Right ventricle myocardium inferior (tissue), 1 donor: ENCODE measurements at regions not wholly inside any gene's neighbourhood (a gene's known extent, or its start where the extent isn't known, plus 50 kb on each side); places are given as distances from the start of the nearest gene placed in this dataset.

Experiments used
- ATAC-seq: fragments of 200-7000 bp; cut with Tn5 transposase; one replicate; pipeline ENCODE4 v1.9.1; 2020; ENCODE audit warnings: mild to moderate bottlenecking, moderate library complexity
- DNase-seq: peaks from one replicate; pipeline ENCODE4 v3.0.0; 2021; ENCODE audit errors: missing footprints
- intact Hi-C: fragments of 100-400 bp; cut with DNase I; formaldehyde crosslinking; loops from one replicate; pipeline ENCODE4 v1.11.0; 2022
- donor health status: DM: no; HTN: yes; CAD: no; lungs with severe emphysema.

DNA sequence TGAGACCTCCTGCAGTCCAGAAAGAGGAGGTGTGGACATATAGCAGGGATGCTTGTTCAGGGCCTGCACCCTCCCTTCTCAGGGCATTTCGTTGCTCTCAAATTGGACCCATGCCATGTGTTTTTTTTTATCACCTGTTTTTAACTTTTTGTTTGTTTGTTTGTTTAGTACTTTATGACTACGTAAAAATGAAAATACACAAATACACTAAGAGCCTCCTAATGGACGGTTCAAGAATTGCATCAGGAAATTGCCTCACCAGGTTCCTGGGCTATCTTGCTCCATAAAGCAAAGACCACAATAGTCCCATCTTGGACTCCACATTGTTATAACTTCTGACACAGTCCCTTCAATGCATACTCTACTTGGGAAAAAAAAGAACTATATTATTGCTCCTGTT, 1685.9 kb upstream of the TENM3 start:
- no peak for DNase-seq
- ATAC-seq: no peak
- intact Hi-C loops: no loop called here

DNA sequence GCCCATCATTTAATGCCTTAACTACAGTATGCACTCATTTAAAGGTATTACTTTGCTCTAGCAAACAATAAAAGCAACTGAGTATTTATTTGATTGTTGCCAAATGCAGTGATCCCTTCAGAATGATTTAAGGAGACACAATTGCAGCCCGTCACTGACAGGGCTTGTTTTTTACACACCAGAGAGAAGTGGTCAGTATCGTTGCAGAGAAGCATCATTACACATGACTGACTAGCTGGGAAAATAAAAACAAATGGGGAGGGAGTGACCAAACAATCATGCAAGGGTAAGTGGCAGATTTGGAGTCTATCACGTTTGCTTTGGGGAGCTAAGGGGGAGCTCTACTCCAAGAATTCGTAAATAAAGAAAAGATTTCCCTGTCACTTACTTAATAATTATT, 1685.3 kb upstream of the TENM3 start:
- ATAC-seq: no peak
- DNase-seq: peak; percentile 21
- intact Hi-C loops: no loop called here

DNA sequence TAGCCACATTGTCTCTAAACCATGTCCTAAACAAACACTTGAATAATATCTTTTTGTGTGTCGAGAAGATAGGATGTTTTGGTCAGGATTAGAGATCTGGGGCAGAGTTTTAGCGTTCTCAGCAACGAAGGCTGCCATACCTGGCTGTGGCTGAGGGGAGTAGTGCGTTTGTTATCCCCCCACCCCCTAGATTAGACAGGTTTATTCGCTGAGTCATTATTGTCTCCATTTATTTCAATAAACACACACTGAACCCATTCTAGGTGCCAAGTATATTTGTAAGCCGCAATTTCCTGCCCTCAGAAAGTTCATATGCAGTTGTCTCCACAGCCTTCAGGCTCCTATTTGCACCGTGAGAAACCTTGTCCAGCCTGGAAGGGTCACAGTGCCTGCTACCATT, 1684.8 kb upstream of the TENM3 start:
- ATAC-seq (no peak), DNase-seq (no peak)

GRCh38 chr4:180560896-180561295, 1682.3 kb upstream of the TENM3 start:
- ATAC-seq (no peak), DNase-seq (no peak)
- intact Hi-C loops: no loop called here

More for the DNA sequence above, 1684.8 kb upstream of the TENM3 start:
- intact Hi-C loops: no loop called here

DNA sequence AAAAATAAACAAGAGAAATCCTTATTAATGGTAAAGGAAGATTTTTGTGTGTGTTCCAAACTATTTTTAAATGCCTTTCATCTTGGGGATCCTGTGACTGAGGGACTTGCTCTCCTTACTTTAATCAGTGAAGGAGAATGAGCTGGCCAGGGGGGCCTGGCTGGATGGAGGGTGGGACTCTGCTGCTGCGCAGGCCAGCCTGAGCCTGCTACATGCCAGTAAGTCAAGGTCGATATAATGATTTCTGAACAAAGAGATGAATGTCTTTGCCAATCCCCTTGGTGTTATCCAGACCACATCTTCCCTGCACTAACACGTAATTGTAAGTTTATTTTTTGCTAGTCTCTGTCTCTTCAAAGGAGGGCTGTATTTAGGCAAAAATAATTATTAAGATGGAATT, 1679.2 kb upstream of the TENM3 start:
- DNase-seq: peak; percentile 46
- intact Hi-C loops: no loop called here
- no peak for ATAC-seq

- DNase-seq (no peak), ATAC-seq (no peak)
- intact Hi-C loops: no loop called here
These were observed 1678.8 kb upstream of the TENM3 start for GRCh38 chr4:180564448-180564847.

DNA sequence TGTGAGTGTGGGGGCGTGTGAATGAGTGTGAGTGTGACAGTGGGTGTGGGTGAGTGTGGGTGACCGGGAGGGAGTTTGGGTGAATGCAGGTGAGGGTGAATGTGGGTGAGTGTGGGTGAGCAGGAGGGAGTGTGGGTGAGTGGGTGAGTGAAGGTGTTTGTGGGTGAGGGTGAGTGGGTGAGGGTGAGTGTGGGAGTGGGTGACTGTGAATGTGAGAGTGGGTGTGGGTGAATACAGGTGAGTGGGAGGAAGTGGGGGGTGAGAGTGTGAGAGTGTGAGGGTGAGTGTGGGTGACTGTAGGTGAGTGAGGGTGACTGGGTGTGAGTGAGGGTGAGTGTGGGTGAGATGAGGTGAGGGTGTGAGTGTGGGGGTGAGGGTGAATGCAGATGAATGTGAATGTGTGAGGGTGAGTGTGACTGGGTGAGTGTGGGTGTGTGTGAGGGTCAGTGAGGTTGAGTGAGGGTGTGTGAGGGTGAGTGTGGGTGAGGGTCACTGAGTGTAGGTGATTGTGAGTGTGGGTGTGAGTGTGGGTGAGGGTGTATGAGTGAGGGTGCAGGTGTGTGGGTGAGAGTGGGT, 1677.3 kb upstream of the TENM3 start:
- intact Hi-C loops: no loop called here
- ATAC-seq (no peak), DNase-seq (peak; percentile 37)

- DNase-seq: no peak
- intact Hi-C loops: no loop called here
- no peak for ATAC-seq
These were observed 1676.7 kb upstream of the TENM3 start for GRCh38 chr4:180566492-180566891.

GRCh38 chr4:180567080-180567479, 1676.1 kb upstream of the TENM3 start:
- DNase-seq (no peak), ATAC-seq (no peak)
- intact Hi-C loops: no loop called here

- intact Hi-C loops: no loop called here
- ATAC-seq (no peak), DNase-seq (no peak)
These were observed 1671.6 kb upstream of the TENM3 start for GRCh38 chr4:180571516-180572055.

DNA sequence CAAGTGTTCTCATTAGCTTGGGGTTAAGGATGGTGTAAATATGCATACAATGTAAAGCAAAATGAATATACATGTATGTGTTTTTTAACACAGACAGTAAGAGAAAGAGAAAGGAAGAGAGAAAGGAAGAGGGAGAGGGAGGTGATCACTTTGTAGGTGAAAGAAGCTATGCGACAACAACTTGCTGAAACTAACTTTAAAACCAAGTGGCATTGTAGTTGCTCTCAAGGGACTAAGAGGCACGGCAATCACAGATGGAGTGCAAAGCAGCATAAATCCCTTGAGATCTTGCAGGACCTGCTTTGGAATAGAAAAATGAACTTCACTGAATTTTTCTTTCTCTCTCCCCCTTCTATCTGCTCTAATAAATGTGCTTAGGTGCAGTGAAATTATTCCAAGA, 1665.0 kb upstream of the TENM3 start:
- DNase-seq: no peak
- intact Hi-C loops: no loop called here
- no peak for ATAC-seq

DNA sequence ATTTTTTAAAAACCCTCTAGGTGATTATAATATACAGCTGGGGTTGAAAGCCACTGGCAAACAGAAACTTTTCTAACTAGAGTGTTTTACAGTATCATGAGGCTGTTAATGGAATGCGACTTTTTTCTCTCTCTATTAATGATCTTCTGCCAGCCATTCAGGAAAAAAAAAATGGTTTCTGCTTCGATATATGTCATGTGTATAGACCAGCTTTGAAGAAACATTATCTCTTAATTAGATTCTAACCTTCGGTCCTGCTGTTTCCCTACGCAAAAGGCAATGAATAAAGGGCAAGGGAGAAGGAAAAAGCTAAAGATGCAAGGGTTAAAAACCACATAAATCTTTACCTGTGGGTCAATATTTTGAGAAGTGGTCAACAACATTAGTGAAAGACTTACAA, 1662.1 kb upstream of the TENM3 start:
- intact Hi-C loops: no loop called here
- DNase-seq (no peak), ATAC-seq (no peak)

GRCh38 chr4:180587379-180587778, 1655.8 kb upstream of the TENM3 start:
- ATAC-seq: no peak
- no peak for DNase-seq
- intact Hi-C loops: no loop called here

DNA sequence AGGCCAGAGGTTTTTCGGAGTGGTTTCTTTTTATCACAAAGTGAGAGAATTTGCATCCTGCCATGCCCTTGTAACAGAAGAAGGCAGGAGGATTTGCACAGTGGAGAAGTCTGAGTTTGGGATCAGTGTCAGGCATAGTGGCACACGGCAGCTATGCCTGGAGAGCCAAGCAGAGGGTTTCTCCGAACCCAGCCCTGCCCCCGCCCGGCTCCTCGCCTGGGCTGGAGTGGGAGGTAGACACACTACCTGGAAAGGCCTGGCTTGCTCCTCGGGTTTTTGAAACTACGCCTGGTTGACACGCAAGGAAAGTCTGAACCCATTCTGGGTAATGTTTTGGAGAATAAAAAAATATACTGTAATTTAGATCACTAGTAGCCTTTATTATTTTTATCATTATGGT, 1653.6 kb upstream of the TENM3 start:
- intact Hi-C loops: no loop called here
- ATAC-seq: no peak
- DNase-seq: no peak

DNA sequence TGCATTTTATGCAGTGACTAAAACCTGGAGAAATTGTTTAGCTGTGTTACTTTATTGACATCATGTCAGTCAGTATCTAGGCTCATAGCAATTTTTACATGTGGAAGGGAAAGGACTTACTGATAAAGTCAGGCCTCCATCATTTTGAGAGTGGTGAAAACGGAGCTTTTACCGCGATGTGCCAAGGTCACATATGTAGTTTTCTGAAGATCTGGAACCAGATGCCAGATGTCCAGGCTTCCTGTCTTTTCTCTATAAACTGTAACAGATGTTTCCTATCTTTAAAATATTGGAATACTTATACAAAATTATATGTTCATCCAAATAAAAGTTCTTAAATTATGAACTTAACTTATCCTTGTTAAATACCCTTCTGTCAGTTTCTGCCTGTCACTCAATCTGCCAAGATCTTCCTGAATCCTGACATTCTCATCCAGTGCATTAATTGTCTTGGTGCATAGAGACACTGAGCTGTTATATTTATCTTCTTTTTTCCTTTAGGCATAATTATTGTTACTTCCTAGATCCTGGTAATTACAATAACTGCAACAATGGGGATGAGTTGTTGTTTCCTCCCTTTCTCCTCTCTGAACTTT, 1646.2 kb upstream of the TENM3 start:
- intact Hi-C loops: no loop called here

GRCh38 chr4:180598281-180598680, 1644.9 kb upstream of the TENM3 start:
- intact Hi-C loops: no loop called here
- no peak for DNase-seq
- no peak for ATAC-seq

More for the DNA sequence above, 1646.2 kb upstream of the TENM3 start:
- DNase-seq: no peak
- no peak for ATAC-seq

DNA sequence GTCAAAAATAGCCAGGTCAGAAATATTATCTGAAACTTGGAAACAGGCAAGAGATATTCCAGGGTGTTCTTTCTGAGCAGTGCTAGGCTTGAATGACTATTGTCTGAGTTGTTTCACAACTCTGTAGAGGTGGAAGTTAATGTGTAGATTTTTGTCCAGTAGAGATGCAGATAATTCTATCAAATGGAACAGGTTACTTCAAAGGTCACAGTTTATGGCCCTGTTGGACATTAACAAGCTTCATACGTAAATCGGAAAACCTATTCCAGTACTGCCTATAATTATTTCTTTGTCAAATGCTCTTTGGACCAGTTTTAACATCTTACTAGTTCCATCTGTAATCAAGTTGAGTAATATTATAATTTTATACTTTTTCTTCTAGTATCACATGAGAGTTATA, 1639.4 kb upstream of the TENM3 start:
- ATAC-seq (no peak), DNase-seq (no peak)
- intact Hi-C loops: no loop called here

GRCh38 chr4:180610324-180610723, 1632.9 kb upstream of the TENM3 start:
- DNase-seq: no peak
- intact Hi-C loops: no loop called here
- no peak for ATAC-seq

DNA sequence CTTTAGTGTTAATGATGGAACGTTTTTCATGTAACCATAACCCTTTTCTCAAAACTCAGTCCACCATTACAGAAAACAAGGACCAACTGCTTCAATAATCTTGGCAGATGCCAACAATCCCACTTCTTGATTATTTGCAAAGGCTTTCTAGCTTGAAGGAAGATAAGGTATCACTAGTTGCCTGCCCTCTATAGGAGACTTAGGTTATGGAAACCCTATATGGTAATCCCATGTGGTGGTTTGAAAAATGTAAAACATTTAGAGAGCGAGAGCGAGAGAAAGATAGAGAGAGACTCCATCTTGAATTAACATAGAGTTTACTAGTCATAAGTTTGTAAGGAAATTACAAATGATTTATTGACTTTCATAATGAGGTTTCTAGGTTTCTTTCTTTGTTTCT, 1627.5 kb upstream of the TENM3 start:
- intact Hi-C loops: no loop called here

GRCh38 chr4:180617196-180617595, 1626.0 kb upstream of the TENM3 start:
- ATAC-seq: no peak
- intact Hi-C loops: no loop called here
- no peak for DNase-seq

More for the DNA sequence above, 1627.5 kb upstream of the TENM3 start:
- no peak for DNase-seq
- ATAC-seq: no peak

DNA sequence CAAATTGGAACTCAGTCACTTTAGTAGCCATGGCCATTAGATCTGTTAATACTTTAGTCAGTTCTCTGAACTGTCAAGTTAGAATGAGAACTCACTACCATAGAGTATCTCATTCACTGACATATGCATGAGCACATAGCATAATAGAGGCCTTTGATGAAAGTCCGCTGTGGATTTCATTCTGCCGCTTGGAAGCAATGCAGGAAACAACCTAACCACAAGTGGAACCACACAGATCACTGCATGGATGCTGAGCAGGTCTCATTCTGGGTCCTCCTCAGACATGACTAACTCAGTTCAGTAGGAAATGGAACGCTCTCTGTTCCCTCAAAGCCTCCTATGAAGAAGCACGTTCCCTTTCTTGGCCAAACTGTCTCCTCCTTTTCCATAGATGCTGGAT, 1624.8 kb upstream of the TENM3 start:
- no peak for DNase-seq
- no peak for ATAC-seq
- intact Hi-C loops: no loop called here
